Brain microvascular endothelial cell (primary cell): ENCODE measurements at regions not wholly inside any gene's neighbourhood (a gene's known extent, or its start where the extent isn't known, plus 50 kb on each side); places are given as distances from the start of the nearest gene placed in this dataset.

Source experiments
- DNase-seq: peaks from one replicate; pipeline ENCODE4 v3.0.0-alpha.2; 2020
- H3K27ac ChIP-seq: fragments of 250-450 bp; sonication (Bioruptor Pico); 2 replicates; pipeline ENCODE4 v1.5.1; 2020; ENCODE audit warnings: mild to moderate bottlenecking, moderate library complexity
- H3K27me3 ChIP-seq: fragments of 250-450 bp; sonication (Bioruptor Pico); replicated peaks from 2 replicates; pipeline ENCODE4 v1.5.1; 2020; ENCODE audit warnings: mild to moderate bottlenecking
- H3K36me3 ChIP-seq: fragments of 250-450 bp; sonication (Bioruptor Pico); replicated peaks from 2 replicates; pipeline ENCODE4 v1.5.1; 2020; ENCODE audit warnings: mild to moderate bottlenecking
- H3K4me3 ChIP-seq: 2 replicates; pipeline ENCODE4 v1.5.1; 2011; ENCODE audit warnings: low read depth, mild to moderate bottlenecking, control low read depth, low read length, moderate library complexity
- CTCF ChIP-seq: IDR thresholded peaks from 2 replicates; pipeline ENCODE4 v1.5.1; 2011; ENCODE audit warnings: low read depth, mild to moderate bottlenecking, moderate library complexity, low read length, control low read depth, inconsistent platforms; ENCODE audit errors: missing control alignments
- in situ Hi-C: cut with HindIII; loops from 2 replicates; pipeline ENCODE4 v1.10.0; 2017; ENCODE audit warnings: low sequenced_read_pairs, low pct_ligation_motif_present

- Histone ChIP-seq H3K4me3 (no peak overlapping the region), H3K36me3 (no peaks in the 10 kb centered on the region), H3K27me3 (no peaks in the 10 kb centered on the region), H3K27ac (no peak overlapping the region)
- no peak for TF ChIP-seq CTCF
- in situ Hi-C loops: no loop called here
- no peak for DNase-seq
Measured at GRCh38 chr14:31988244-31988643, 88.9 kb upstream of the ARHGAP5 start.

GRCh38 chr14:31990183-31990857 is 86.8 kb upstream of the ARHGAP5 start:
- no peak overlapping the region for H3K4me3 ChIP-seq
- in situ Hi-C loops: no loop called here
- no peak overlapping the region for H3K27ac ChIP-seq
- TF ChIP-seq CTCF: no peak
- no peak for DNase-seq
- H3K27me3 ChIP-seq: no peaks in the 10 kb centered on the region
- no peaks in the 10 kb centered on the region for H3K36me3 ChIP-seq

- Histone ChIP-seq H3K4me3 (no peak overlapping the region), H3K27me3 (no peaks in the 10 kb centered on the region), H3K36me3 (no peaks in the 10 kb centered on the region), H3K27ac (no peak overlapping the region)
- DNase-seq: no peak
- no peak for TF ChIP-seq CTCF
- in situ Hi-C loops: no loop called here
Measured at GRCh38 chr14:31990926-31991572, 86.1 kb upstream of the ARHGAP5 start.

GRCh38 chr14:31992011-31992447 is 85.1 kb upstream of the ARHGAP5 start:
- peak; percentile 81 for DNase-seq
- H3K4me3 ChIP-seq: no peak overlapping the region
- TF ChIP-seq CTCF: no peak
- in situ Hi-C loops: no loop called here
- peak overlapping the region; percentile 42 for H3K27ac ChIP-seq
- no peaks in the 10 kb centered on the region for H3K36me3 ChIP-seq
- no peaks in the 10 kb centered on the region for H3K27me3 ChIP-seq

GRCh38 chr14:31993521-31993951 is 83.6 kb upstream of the ARHGAP5 start:
- in situ Hi-C loops: no loop called here
- Histone ChIP-seq H3K4me3 (no peak overlapping the region), H3K27me3 (no peaks in the 10 kb centered on the region), H3K36me3 (no peaks in the 10 kb centered on the region), H3K27ac (peak overlapping the region; percentile 12)
- TF ChIP-seq CTCF: no peak
- DNase-seq: peak; percentile 54
